ENCODE measurements at regions not wholly inside any gene's neighbourhood (a gene's known extent, or its start where the extent isn't known, plus 50 kb on each side); places are given as distances from the start of the nearest gene placed in this dataset.

- TF ChIP-seq CTCF (IDR thresholded peaks at IDR 0.05 in 2 of 3, conservative IDR thresholded peaks at IDR 0.05 in 1 of 3; ENCODE audit: control insufficient read depth in 2 of 3, extremely low read depth in 1 of 3, insufficient read depth in 1 of 3, low read depth in 3 of 3, low read length in 3 of 3): no peak
- TF ChIP-seq MTA2 (IDR thresholded peaks at IDR 0.05; ENCODE audit: low read depth): no peak
- no peak for TF ChIP-seq POLR2A (IDR thresholded peaks at IDR 0.05; ENCODE audit: low read depth, low read length)
- no peak for TF ChIP-seq NFIC (IDR thresholded peaks at IDR 0.05; ENCODE audit: low read depth, low read length)
- TF ChIP-seq TCF7 (IDR thresholded peaks at IDR 0.05; ENCODE audit: borderline replicate concordance): no peak
- TF ChIP-seq EP300 (IDR thresholded peaks at IDR 0.05; ENCODE audit: borderline replicate concordance in 1 of 2, control insufficient read depth in 1 of 2, low read depth in 2 of 2, low read length in 2 of 2): no peak
- no peak for TF ChIP-seq REST (IDR thresholded peaks at IDR 0.05; ENCODE audit: low read depth, low read length)
- no peak for TF ChIP-seq ZNF24 (IDR thresholded peaks at IDR 0.05)
- no peak for TF ChIP-seq MXI1 (IDR thresholded peaks at IDR 0.05; ENCODE audit: low read depth, low read length)
Measured at GRCh38 chr16:59688006-59688405, 953.9 kb upstream of the GOT2 start.
